ENCODE measurements at regions not wholly inside any gene's neighbourhood (a gene's known extent, or its start where the extent isn't known, plus 50 kb on each side); places are given as distances from the start of the nearest gene placed in this dataset.
A peak's percentile ranks its signal among the peaks of the same experiment; 100 is the strongest.

GRCh38 chr7:41002741-41003610 lies 699.9 kb downstream of the INHBA start:
- no peaks in the 10 kb centered on the region for H3K27me3 ChIP-seq (ENCODE audit: control insufficient read depth, insufficient read depth, low read length)
- DNase-seq (ENCODE audit: low read depth in 4 of 6, low spot score in 6 of 6) = peak in 2 of 6 donors; percentile 35 to 67
- H3K4me1 ChIP-seq (ENCODE audit: control insufficient read depth, insufficient read depth, low read length) = peaks cover 2% of the 10 kb centered on the region
- H3K36me3 ChIP-seq (ENCODE audit: control insufficient read depth, insufficient read depth, low read length) = no peaks in the 10 kb centered on the region
- no peak overlapping the region for H3K27ac ChIP-seq (ENCODE audit: low read depth, low read length)
- no peak overlapping the region for H3K4me3 ChIP-seq (ENCODE audit: low read depth, low read length)
- no peaks in the 10 kb centered on the region for H3K9me3 ChIP-seq (ENCODE audit: control insufficient read depth, insufficient read depth, low read length)
- WGBS (ENCODE audit: insufficient coverage) = 100% methylated on average over 1 of the region's 9 CpGs

DNA sequence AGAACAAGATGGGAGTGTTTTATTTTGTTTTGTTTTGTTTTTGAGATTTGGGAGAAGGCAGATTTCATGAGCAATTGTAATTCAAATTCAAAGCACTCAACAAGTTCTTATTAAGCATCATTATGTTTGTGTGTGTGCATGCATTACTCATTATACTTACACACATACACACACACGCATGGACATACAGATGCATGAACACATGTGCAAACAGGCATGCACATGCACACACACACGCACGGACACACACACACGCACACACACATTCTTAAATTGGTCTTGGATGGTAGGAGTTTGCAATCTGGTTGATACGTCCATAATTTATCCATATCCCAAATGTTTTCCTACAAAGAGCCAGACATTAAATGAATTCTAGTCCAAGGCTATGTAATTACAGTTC lies 702.8 kb downstream of the INHBA start:
- no peaks in the 10 kb centered on the region for H3K9me3 ChIP-seq (ENCODE audit: control insufficient read depth, insufficient read depth, low read length)
- H3K4me1 ChIP-seq (ENCODE audit: control insufficient read depth, insufficient read depth, low read length) = peaks cover 3% of the 10 kb centered on the region
- no CpG with 5 or more reads among the region's 5 CpGs for WGBS (ENCODE audit: insufficient coverage)
- no peak overlapping the region for H3K27ac ChIP-seq (ENCODE audit: low read depth, low read length)
- no peak overlapping the region for H3K4me3 ChIP-seq (ENCODE audit: low read depth, low read length)
- H3K36me3 ChIP-seq (ENCODE audit: control insufficient read depth, insufficient read depth, low read length) = no peaks in the 10 kb centered on the region
- no peaks in the 10 kb centered on the region for H3K27me3 ChIP-seq (ENCODE audit: control insufficient read depth, insufficient read depth, low read length)
- no peak for DNase-seq (ENCODE audit: low read depth in 4 of 6, low spot score in 6 of 6)

GRCh38 chr7:40996233-40996677 lies 706.6 kb downstream of the INHBA start:
- H3K4me3 ChIP-seq (ENCODE audit: low read depth, low read length) = no peak overlapping the region
- H3K9me3 ChIP-seq (ENCODE audit: control insufficient read depth, insufficient read depth, low read length) = no peaks in the 10 kb centered on the region
- H3K27ac ChIP-seq (ENCODE audit: low read depth, low read length) = no peak overlapping the region
- H3K36me3 ChIP-seq (ENCODE audit: control insufficient read depth, insufficient read depth, low read length) = no peaks in the 10 kb centered on the region
- H3K4me1 ChIP-seq (ENCODE audit: control insufficient read depth, insufficient read depth, low read length) = peaks cover 3% of the 10 kb centered on the region
- WGBS (ENCODE audit: insufficient coverage) = 71% methylated on average over 3 of the region's 5 CpGs
- no peaks in the 10 kb centered on the region for H3K27me3 ChIP-seq (ENCODE audit: control insufficient read depth, insufficient read depth, low read length)
- DNase-seq (ENCODE audit: low read depth in 4 of 6, low spot score in 6 of 6) = peak in 1 of 6 donors; percentile 15

DNA sequence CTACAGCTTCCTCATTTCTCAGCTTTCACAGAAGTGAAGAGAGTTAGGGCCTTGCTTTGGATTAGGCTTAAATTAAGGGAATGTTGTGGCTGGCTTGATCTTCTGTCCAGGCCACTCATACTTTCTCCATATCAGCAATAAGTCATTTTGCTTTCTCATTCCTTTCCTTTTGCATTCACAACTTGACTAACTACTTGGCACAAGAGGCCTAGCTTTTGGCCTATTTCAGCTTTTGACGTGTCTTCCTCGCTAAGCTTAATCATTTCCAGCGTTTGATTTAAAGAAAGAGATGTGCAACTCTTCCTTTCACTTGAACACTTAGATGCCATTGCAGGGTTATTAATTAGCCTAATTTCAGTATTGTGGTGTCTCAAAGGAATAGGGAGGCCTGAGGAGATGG lies 712.0 kb downstream of the INHBA start:
- H3K4me1 ChIP-seq (ENCODE audit: control insufficient read depth, insufficient read depth, low read length) = no peaks in the 10 kb centered on the region
- 100% methylated on average over 3 of the region's 3 CpGs for WGBS (ENCODE audit: insufficient coverage)
- H3K4me3 ChIP-seq (ENCODE audit: low read depth, low read length) = no peak overlapping the region
- no peak overlapping the region for H3K27ac ChIP-seq (ENCODE audit: low read depth, low read length)
- H3K36me3 ChIP-seq (ENCODE audit: control insufficient read depth, insufficient read depth, low read length) = no peaks in the 10 kb centered on the region
- no peaks in the 10 kb centered on the region for H3K27me3 ChIP-seq (ENCODE audit: control insufficient read depth, insufficient read depth, low read length)
- H3K9me3 ChIP-seq (ENCODE audit: control insufficient read depth, insufficient read depth, low read length) = no peaks in the 10 kb centered on the region
- DNase-seq (ENCODE audit: low read depth in 4 of 6, low spot score in 6 of 6) = no peak

GRCh38 chr7:40987571-40987970 lies 715.3 kb downstream of the INHBA start:
- no peak overlapping the region for H3K4me3 ChIP-seq (ENCODE audit: low read depth, low read length)
- no peak overlapping the region for H3K27ac ChIP-seq (ENCODE audit: low read depth, low read length)
- H3K9me3 ChIP-seq (ENCODE audit: control insufficient read depth, insufficient read depth, low read length) = no peaks in the 10 kb centered on the region
- no CpG with 5 or more reads among the region's 2 CpGs for whole genome bisulfite sequencing (ENCODE audit: insufficient coverage)
- DNase-seq (ENCODE audit: low read depth in 4 of 6, low spot score in 6 of 6) = no peak
- H3K27me3 ChIP-seq (ENCODE audit: control insufficient read depth, insufficient read depth, low read length) = no peaks in the 10 kb centered on the region
- no peaks in the 10 kb centered on the region for H3K36me3 ChIP-seq (ENCODE audit: control insufficient read depth, insufficient read depth, low read length)
- no peaks in the 10 kb centered on the region for H3K4me1 ChIP-seq (ENCODE audit: control insufficient read depth, insufficient read depth, low read length)

DNA sequence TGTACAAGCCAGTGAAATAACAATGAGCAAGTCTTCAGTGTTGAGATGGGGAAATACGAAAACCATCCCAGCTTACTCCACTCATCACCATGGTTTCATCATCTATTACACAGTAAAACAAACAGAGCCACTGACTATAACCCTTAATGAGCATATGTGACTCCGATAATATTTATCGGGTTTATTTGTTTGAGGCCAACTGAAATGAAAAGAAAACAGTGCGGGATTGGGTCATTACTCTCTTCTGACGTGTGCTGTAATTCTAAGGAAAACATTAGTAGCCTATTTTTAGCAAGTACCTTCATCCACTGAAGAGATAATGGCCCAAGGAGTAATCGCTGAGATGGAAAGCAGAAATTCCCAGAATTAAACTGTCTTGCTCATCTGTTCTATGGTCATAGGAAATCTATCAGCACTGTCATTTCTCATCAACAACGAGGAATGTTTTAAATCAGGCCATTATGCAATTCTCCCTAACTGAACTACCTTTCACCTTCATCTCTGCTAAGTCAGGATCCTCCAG lies 716.5 kb downstream of the INHBA start:
- Histone ChIP-seq H3K27me3 (ENCODE audit: control insufficient read depth, insufficient read depth, low read length) (no peaks in the 10 kb centered on the region), H3K4me1 (ENCODE audit: control insufficient read depth, insufficient read depth, low read length) (no peaks in the 10 kb centered on the region), H3K36me3 (ENCODE audit: control insufficient read depth, insufficient read depth, low read length) (no peaks in the 10 kb centered on the region), H3K4me3 (ENCODE audit: low read depth, low read length) (no peak overlapping the region), H3K9me3 (ENCODE audit: control insufficient read depth, insufficient read depth, low read length) (no peaks in the 10 kb centered on the region), H3K27ac (ENCODE audit: low read depth, low read length) (no peak overlapping the region)
- peak in 1 of 6 donors; percentile 11 for DNase-seq (ENCODE audit: low read depth in 4 of 6, low spot score in 6 of 6)
- WGBS (ENCODE audit: insufficient coverage) = 88% methylated on average over 2 of the region's 7 CpGs

DNA sequence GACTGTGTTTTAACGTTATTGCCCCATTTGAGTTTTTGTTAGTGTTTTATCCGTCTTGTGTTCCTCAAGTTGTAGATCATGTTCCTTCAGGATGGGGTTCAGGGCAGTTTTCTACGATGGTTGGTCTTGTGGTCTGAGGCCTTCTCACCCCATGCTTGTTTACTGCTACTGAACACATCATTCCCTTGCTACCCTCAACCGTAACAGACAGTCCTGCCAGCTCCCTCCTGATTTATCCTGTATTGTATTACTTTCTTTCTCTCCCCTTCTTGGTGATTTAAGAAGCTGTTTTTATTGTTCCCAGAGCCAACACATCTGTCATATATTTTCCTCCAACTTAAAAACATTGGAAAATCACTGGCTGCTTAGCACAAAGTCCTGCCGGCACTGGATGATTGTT lies 719.8 kb downstream of the INHBA start:
- Histone ChIP-seq H3K27ac (ENCODE audit: low read depth, low read length) (no peak overlapping the region), H3K36me3 (ENCODE audit: control insufficient read depth, insufficient read depth, low read length) (no peaks in the 10 kb centered on the region), H3K4me3 (ENCODE audit: low read depth, low read length) (no peak overlapping the region), H3K9me3 (ENCODE audit: control insufficient read depth, insufficient read depth, low read length) (no peaks in the 10 kb centered on the region), H3K27me3 (ENCODE audit: control insufficient read depth, insufficient read depth, low read length) (no peaks in the 10 kb centered on the region), H3K4me1 (ENCODE audit: control insufficient read depth, insufficient read depth, low read length) (no peaks in the 10 kb centered on the region)
- WGBS (ENCODE audit: insufficient coverage) = 100% methylated on average over 1 of the region's 5 CpGs
- DNase-seq (ENCODE audit: low read depth in 4 of 6, low spot score in 6 of 6) = peak in 1 of 6 donors; percentile 7

- Histone ChIP-seq H3K4me1 (ENCODE audit: control insufficient read depth, insufficient read depth, low read length) (peaks cover 5% of the 10 kb centered on the region), H3K36me3 (ENCODE audit: control insufficient read depth, insufficient read depth, low read length) (no peaks in the 10 kb centered on the region), H3K4me3 (ENCODE audit: low read depth, low read length) (no peak overlapping the region), H3K27me3 (ENCODE audit: control insufficient read depth, insufficient read depth, low read length) (no peaks in the 10 kb centered on the region), H3K27ac (ENCODE audit: low read depth, low read length) (no peak overlapping the region), H3K9me3 (ENCODE audit: control insufficient read depth, insufficient read depth, low read length) (no peaks in the 10 kb centered on the region)
- DNase-seq (ENCODE audit: low read depth in 4 of 6, low spot score in 6 of 6) = no peak
- WGBS (ENCODE audit: insufficient coverage) = 93% methylated on average over 5 of the region's 6 CpGs
Measured at GRCh38 chr7:40979296-40979695, 723.6 kb downstream of the INHBA start.

DNA sequence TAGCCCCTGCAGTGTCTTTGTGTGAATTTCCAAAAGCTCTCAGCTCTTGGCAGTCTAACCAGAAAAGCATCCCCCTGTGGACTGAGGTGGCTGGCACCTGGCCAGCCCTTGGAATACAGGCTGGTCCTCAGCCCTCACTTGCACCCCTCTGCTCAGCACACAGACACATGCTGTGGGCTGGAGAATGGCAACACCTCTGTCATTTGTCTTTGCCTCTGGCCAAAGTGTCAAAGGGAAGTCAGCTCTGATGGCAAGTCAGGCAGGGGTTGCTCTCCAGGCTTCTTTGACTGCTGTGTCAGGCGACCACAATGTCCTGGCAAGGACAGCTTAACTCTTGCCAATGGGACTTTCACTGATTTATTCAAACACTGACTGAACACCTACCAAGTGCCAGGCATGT lies 724.8 kb downstream of the INHBA start:
- WGBS (ENCODE audit: insufficient coverage) = 40% methylated on average over 1 of the region's 1 CpG
- Histone ChIP-seq H3K36me3 (ENCODE audit: control insufficient read depth, insufficient read depth, low read length) (no peaks in the 10 kb centered on the region), H3K27ac (ENCODE audit: low read depth, low read length) (no peak overlapping the region), H3K4me1 (ENCODE audit: control insufficient read depth, insufficient read depth, low read length) (peaks cover 5% of the 10 kb centered on the region), H3K4me3 (ENCODE audit: low read depth, low read length) (no peak overlapping the region), H3K9me3 (ENCODE audit: control insufficient read depth, insufficient read depth, low read length) (no peaks in the 10 kb centered on the region), H3K27me3 (ENCODE audit: control insufficient read depth, insufficient read depth, low read length) (no peaks in the 10 kb centered on the region)
- peak; percentile 43 to 86 (median 62) for DNase-seq (ENCODE audit: low read depth in 4 of 6, low spot score in 6 of 6)

- no peaks in the 10 kb centered on the region for H3K27me3 ChIP-seq (ENCODE audit: control insufficient read depth, insufficient read depth, low read length)
- no peak overlapping the region for H3K27ac ChIP-seq (ENCODE audit: low read depth, low read length)
- H3K36me3 ChIP-seq (ENCODE audit: control insufficient read depth, insufficient read depth, low read length) = no peaks in the 10 kb centered on the region
- H3K4me3 ChIP-seq (ENCODE audit: low read depth, low read length) = no peak overlapping the region
- H3K9me3 ChIP-seq (ENCODE audit: control insufficient read depth, insufficient read depth, low read length) = no peaks in the 10 kb centered on the region
- no peak for DNase-seq (ENCODE audit: low read depth in 4 of 6, low spot score in 6 of 6)
- no CpG with 5 or more reads among the region's 1 CpG for WGBS (ENCODE audit: insufficient coverage)
- peaks cover 5% of the 10 kb centered on the region for H3K4me1 ChIP-seq (ENCODE audit: control insufficient read depth, insufficient read depth, low read length)
Measured at GRCh38 chr7:40977533-40977932, 725.4 kb downstream of the INHBA start.
